Stomach (tissue), 8 donors: ENCODE measurements at regions not wholly inside any gene's neighbourhood (a gene's known extent, or its start where the extent isn't known, plus 50 kb on each side); places are given as distances from the start of the nearest gene placed in this dataset.
A peak's percentile ranks its signal among the peaks of the same experiment; 100 is the strongest.

ENCODE experiments used
- DNase-seq, 2 donors: peaks; one replicate each; pipeline versions ENCODE4 v3.0.0 to v3.0.0-alpha.2; 2013 to 2019
- H3K27ac ChIP-seq, 5 donors: fragments of 200-600 bp in 4 of 5; sonication (generic) in 4 of 5; one replicate each; pipeline ENCODE4 v1.5.1; 2013 to 2019; ENCODE audit warnings: mild to moderate bottlenecking in 1 of 5, moderate library complexity in 1 of 5
- H3K27me3 ChIP-seq, 3 donors: fragments of 200-600 bp; sonication (generic); one replicate each; pipeline ENCODE4 v1.5.1; 2017 to 2019; ENCODE audit warnings: mixed run types in 1 of 3
- H3K36me3 ChIP-seq, 4 donors: fragments of 200-600 bp; sonication (generic); 1 replicate in 3 of 4; 2 replicates in 1 of 4; pipeline ENCODE4 v1.5.1; 2016 to 2019
- H3K4me1 ChIP-seq, 4 donors: fragments of 200-600 bp; sonication (generic); one replicate each; pipeline ENCODE4 v1.5.1; 2016 to 2019
- H3K4me3 ChIP-seq, 4 donors: fragments of 200-600 bp; sonication (generic) in 3 of 4; one replicate each; pipeline ENCODE4 v1.5.1; 2016 to 2019; ENCODE audit warnings: mild to moderate bottlenecking in 1 of 4
- H3K9me3 ChIP-seq, 4 donors: fragments of 200-600 bp; sonication (generic); one replicate each; pipeline ENCODE4 v1.5.1; 2016 to 2019
- CTCF ChIP-seq, 7 experiments: fragments of 450-650 bp in 4 of 7; fragments of 200-600 bp in 3 of 7; sonication (generic) in 3 of 7; IDR thresholded peaks; one replicate each; pipeline ENCODE4 v1.5.1; 2016 to 2019; ENCODE audit warnings: antibody characterized with exemption in 7 of 7, control low read depth in 2 of 7, mild to moderate bottlenecking in 1 of 7
- EP300 ChIP-seq: sonication (generic); formaldehyde crosslinking; IDR thresholded peaks from one replicate; pipeline ENCODE4 v1.6.1; 2017; ENCODE audit warnings: antibody characterized with exemption
- POLR2A ChIP-seq, 4 donors: fragments of 450-650 bp; IDR thresholded peaks; one replicate each; pipeline ENCODE4 v1.6.1; 2016; ENCODE audit warnings: antibody characterized with exemption in 4 of 4, control low read depth in 2 of 4, mild to moderate bottlenecking in 1 of 4, moderate library complexity in 1 of 4
- POLR2AphosphoS5 ChIP-seq, 3 donors: sonication (generic); formaldehyde crosslinking; IDR thresholded peaks; one replicate each; pipeline ENCODE4 v1.6.1; 2016; ENCODE audit warnings: antibody characterized with exemption in 3 of 3
- WGBS, 5 donors: extraction: QIAGEN DNeasy Blood & Tissue Kit in 3 of 5; methylation state at CpG; one replicate each; pipeline versions ENCODE4 v1.1.5 to v1.1.7; 2013 to 2018; 5-methylcytosine and 5-hydroxymethylcytosine counted together
- intact Hi-C: fragments of 100-400 bp; cut with DNase I; formaldehyde crosslinking; loops from one replicate; pipeline ENCODE4 v1.15.1; 2023; ENCODE audit warnings: low total_unique reads
- donor health status: healthy with polysubstance abuse.
- donor health status: Bipolar disorder and iron deficiency.
- donor health status: healthy.

DNA sequence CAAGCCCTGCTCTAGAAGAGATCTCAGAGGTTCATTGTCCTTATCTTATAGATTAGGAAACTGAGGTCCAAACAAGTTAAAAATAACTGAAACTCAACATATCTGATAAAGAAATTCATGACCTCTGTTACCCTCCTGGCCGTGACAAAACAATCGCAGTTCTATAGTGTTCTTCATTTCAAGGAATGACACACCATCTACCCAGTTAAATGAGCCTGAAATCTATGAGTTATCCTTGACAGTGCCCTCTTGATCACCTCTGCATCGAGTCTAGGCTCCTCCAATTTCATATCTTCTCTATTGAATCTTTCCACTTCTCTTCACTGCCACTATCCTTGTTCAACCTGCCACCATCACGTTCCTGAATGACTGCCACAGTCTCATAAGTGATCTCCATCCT, 325.3 kb upstream of the TEX13C start:
- 50 to 71% (median 55%) methylated on average over 4 of the region's 4 CpGs for WGBS, 5 donors
- no peaks in the 10 kb centered on the region for H3K36me3 ChIP-seq
- H3K27me3 ChIP-seq: no peaks in the 10 kb centered on the region
- TF ChIP-seq POLR2A (IDR thresholded peaks at IDR 0.05) (no peak), EP300 (no peak), POLR2AphosphoS5 (IDR thresholded peaks at IDR 0.05) (no peak), CTCF (IDR thresholded peaks at IDR 0.05) (no peak)
- H3K4me1 ChIP-seq: no peaks in the 10 kb centered on the region
- no peak overlapping the region for H3K4me3 ChIP-seq
- no peak overlapping the region for H3K27ac ChIP-seq
- no peak for DNase-seq
- H3K9me3 ChIP-seq: no peaks in the 10 kb centered on the region
- intact Hi-C loops: no loop called here

DNA sequence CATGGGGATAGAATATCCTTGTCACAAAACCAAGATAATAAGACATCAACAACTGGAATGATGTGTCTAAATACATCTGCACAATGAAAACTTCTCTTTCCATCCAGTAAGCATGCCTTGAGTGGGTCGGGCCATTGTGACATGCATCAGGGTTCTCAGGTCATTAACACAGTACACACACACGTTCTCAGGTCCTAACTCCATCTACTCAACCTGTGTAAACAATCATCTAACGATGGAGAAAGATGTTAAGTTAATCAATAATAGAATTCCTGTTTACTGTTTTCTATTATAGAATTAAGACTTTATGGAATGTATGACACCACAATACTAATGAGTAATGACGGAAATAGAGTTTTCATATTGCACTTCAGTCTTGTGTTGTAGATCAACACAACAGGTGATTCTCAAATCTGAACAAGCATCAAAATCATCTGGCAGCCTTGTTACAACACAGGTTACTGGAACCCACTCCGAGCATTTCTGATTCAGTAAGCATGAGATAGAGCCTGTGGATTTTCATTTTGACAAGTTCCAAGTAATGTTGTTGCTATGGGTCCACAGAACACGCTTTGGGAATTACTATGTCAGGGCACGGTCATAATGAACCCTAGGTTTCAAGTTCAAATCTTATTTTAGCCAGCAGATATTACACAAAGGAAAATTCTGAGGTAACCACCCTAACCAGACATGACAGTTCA, 315.8 kb upstream of the TEX13C start:
- H3K27me3 ChIP-seq: no peaks in the 10 kb centered on the region
- no peaks in the 10 kb centered on the region for H3K4me1 ChIP-seq
- no peak for TF ChIP-seq POLR2AphosphoS5 (IDR thresholded peaks at IDR 0.05)
- no peak for TF ChIP-seq CTCF (IDR thresholded peaks at IDR 0.05)
- no peak for TF ChIP-seq POLR2A (IDR thresholded peaks at IDR 0.05)
- no peak for TF ChIP-seq EP300
- no peak overlapping the region for H3K27ac ChIP-seq
- H3K4me3 ChIP-seq: no peak overlapping the region
- peak in 1 of 2 donors; percentile 3 for DNase-seq
- 47 to 61% (median 54%) methylated on average over 7 of the region's 7 CpGs for WGBS, 5 donors
- H3K9me3 ChIP-seq: no peaks in the 10 kb centered on the region
- intact Hi-C loops: no loop called here
- H3K36me3 ChIP-seq: no peaks in the 10 kb centered on the region

- Histone ChIP-seq H3K4me1 (no peaks in the 10 kb centered on the region), H3K9me3 (no peaks in the 10 kb centered on the region), H3K4me3 (no peak overlapping the region), H3K27ac (no peak overlapping the region), H3K36me3 (no peaks in the 10 kb centered on the region), H3K27me3 (no peaks in the 10 kb centered on the region)
- WGBS, 5 donors: 12 to 27% (median 16%) methylated on average over 2 of the region's 2 CpGs
- TF ChIP-seq POLR2AphosphoS5 (IDR thresholded peaks at IDR 0.05) (no peak), POLR2A (IDR thresholded peaks at IDR 0.05) (no peak), CTCF (IDR thresholded peaks at IDR 0.05) (no peak), EP300 (no peak)
- DNase-seq: no peak
- intact Hi-C loops: no loop called here
These were observed 314.9 kb upstream of the TEX13C start for GRCh38 chrX:125004799-125005198.

- no peaks in the 10 kb centered on the region for H3K4me1 ChIP-seq
- H3K27ac ChIP-seq: no peak overlapping the region
- DNase-seq: no peak
- WGBS, 5 donors: 30 to 60% (median 51%) methylated on average over 3 to 4 of the region's 4 CpGs; no CpG with 5 or more reads in 1 of the 5 donors
- TF ChIP-seq POLR2A (IDR thresholded peaks at IDR 0.05) (no peak), CTCF (IDR thresholded peaks at IDR 0.05) (no peak), POLR2AphosphoS5 (IDR thresholded peaks at IDR 0.05) (no peak), EP300 (no peak)
- H3K9me3 ChIP-seq: peaks cover 0 to 9% (median 0%) of the 10 kb centered on the region in 4 donors
- intact Hi-C loops: no loop called here
- H3K27me3 ChIP-seq: no peaks in the 10 kb centered on the region
- no peak overlapping the region for H3K4me3 ChIP-seq
- no peaks in the 10 kb centered on the region for H3K36me3 ChIP-seq
These were observed 313.8 kb upstream of the TEX13C start for GRCh38 chrX:125005863-125006262.
